IMR-90 (cell line): ENCODE measurements at regions not wholly inside any gene's neighbourhood (a gene's known extent, or its start where the extent isn't known, plus 50 kb on each side); places are given as distances from the start of the nearest gene placed in this dataset.

Experiments used
- ATAC-seq: fragments of 200-7000 bp; cut with Tn5 transposase; 2 replicates; pipeline ENCODE4 v1.9.1; 2020; ENCODE audit warnings: low read depth, mild to moderate bottlenecking, moderate library complexity
- BruUV-seq: library from RNA; stranded (reverse); fragments of 400-500 nt; replicated peaks from 2 replicates; lab custom pipeline; 2021; lab: Mats Ljungman, UMichigan
- CTCF ChIA-PET: fragments of 300-600 bp; formaldehyde crosslinking; extraction: SDS; loops from one replicate; lab custom pipeline; 2021; ENCODE audit warnings: antibody characterized with exemption; lab: Yijun Ruan, JAX
- POLR2A ChIA-PET: fragments of 300-600 bp; sonication (Branson Sonifier 250); formaldehyde crosslinking; loops from one replicate; lab custom pipeline; 2022; ENCODE audit warnings: antibody characterized with exemption; ENCODE audit not compliant: unreplicated experiment; lab: Charles Lee
- DNase-seq: peaks from one replicate; pipeline ENCODE4 v3.0.0; 2013
- H2AFZ ChIP-seq: replicated peaks from 2 replicates; pipeline ENCODE3; 2013; ENCODE audit warnings: low read length, mild to moderate bottlenecking; ENCODE audit not compliant: poor library complexity
- H2AK5ac ChIP-seq: 2 replicates; pipeline ENCODE4 v1.6.1; 2013; ENCODE audit warnings: low read depth, low read length, inconsistent platforms
- H2AK9ac ChIP-seq: replicated peaks from 2 replicates; pipeline ENCODE3; 2013; ENCODE audit warnings: mild to moderate bottlenecking, low read depth, low read length, moderate library complexity; ENCODE audit not compliant: poor library complexity
- H2BK120ac ChIP-seq: 2 replicates; pipeline ENCODE4 v1.6.1; 2013; ENCODE audit warnings: low read depth, low read length, inconsistent platforms
- H2BK15ac ChIP-seq: 3 replicates; pipeline ENCODE4 v1.6.1; 2013; ENCODE audit warnings: low read depth, low read length, inconsistent platforms
- H2BK20ac ChIP-seq: 2 replicates; pipeline ENCODE4 v1.6.1; 2013; ENCODE audit warnings: low read depth, mild to moderate bottlenecking, inconsistent platforms, low read length, moderate library complexity
- H2BK5ac ChIP-seq: 2 replicates; pipeline ENCODE4 v1.6.1; 2013; ENCODE audit warnings: mild to moderate bottlenecking, low read depth, low read length, inconsistent platforms; ENCODE audit not compliant: poor library complexity, severe bottlenecking
- H3K14ac ChIP-seq: replicated peaks from 2 replicates; pipeline ENCODE4 v1.6.1; 2013; ENCODE audit warnings: low read depth, low read length, inconsistent platforms
- H3K18ac ChIP-seq: 2 replicates; pipeline ENCODE4 v1.6.1; 2013; ENCODE audit warnings: low read depth, low read length, control low read depth
- H3K23ac ChIP-seq: 2 replicates; pipeline ENCODE4 v1.6.1; 2013; ENCODE audit warnings: low read depth, low read length, inconsistent platforms
- H3K27ac ChIP-seq: 2 replicates; pipeline ENCODE4 v1.5.1; 2013; ENCODE audit warnings: mild to moderate bottlenecking, control low read depth, low read length; ENCODE audit not compliant: insufficient read depth
- H3K27me3 ChIP-seq: 2 replicates; pipeline ENCODE4 v1.6.1; 2013; ENCODE audit warnings: low read length; ENCODE audit not compliant: control insufficient read depth, insufficient read depth
- H3K36me3 ChIP-seq: 2 replicates; pipeline ENCODE4 v1.6.1; 2013; ENCODE audit warnings: low read length, mixed read lengths; ENCODE audit not compliant: control insufficient read depth, insufficient read depth
- H3K4ac ChIP-seq: 2 replicates; pipeline ENCODE4 v1.6.1; 2013; ENCODE audit warnings: low read depth, low read length, inconsistent platforms
- H3K4me1 ChIP-seq: 2 replicates; pipeline ENCODE4 v1.6.1; 2013; ENCODE audit warnings: low read length, mixed read lengths; ENCODE audit not compliant: control insufficient read depth, insufficient read depth
- H3K4me2 ChIP-seq: 2 replicates; pipeline ENCODE4 v1.6.1; 2013; ENCODE audit warnings: low read depth, mild to moderate bottlenecking, control low read depth, low read length, moderate library complexity
- H3K4me3 ChIP-seq: 2 replicates; pipeline ENCODE4 v1.5.1; 2013; ENCODE audit warnings: low read depth, mild to moderate bottlenecking, control low read depth, low read length, moderate library complexity; ENCODE audit not compliant: insufficient read depth
- H3K56ac ChIP-seq: 2 replicates; pipeline ENCODE4 v1.6.1; 2013; ENCODE audit warnings: low read length, inconsistent platforms; ENCODE audit not compliant: insufficient read depth; ENCODE audit errors: extremely low read depth
- H3K79me1 ChIP-seq, 2 experiments: 2 replicates each; pipeline ENCODE4 v1.6.1; 2013; ENCODE audit warnings: low read length in 2 of 2, inconsistent platforms in 1 of 2, low read depth in 1 of 2
- H3K9ac ChIP-seq: 2 replicates; pipeline ENCODE4 v1.6.1; 2013; ENCODE audit warnings: low read depth, low read length, control low read depth
- H3K9me1 ChIP-seq: 2 replicates; pipeline ENCODE4 v1.6.1; 2013; ENCODE audit warnings: low read length, inconsistent platforms; ENCODE audit not compliant: insufficient read depth
- H3K9me3 ChIP-seq: 2 replicates; pipeline ENCODE4 v1.6.1; 2013; ENCODE audit warnings: low read length; ENCODE audit not compliant: control insufficient read depth, insufficient read depth
- H4K20me1 ChIP-seq: 2 replicates; pipeline ENCODE4 v1.6.1; 2013; ENCODE audit warnings: low read length, inconsistent platforms; ENCODE audit not compliant: insufficient read depth
- H4K5ac ChIP-seq: 2 replicates; pipeline ENCODE4 v1.6.1; 2013; ENCODE audit warnings: mild to moderate bottlenecking, low read depth, low read length, control low read depth
- H4K8ac ChIP-seq, 2 experiments: 2 replicates each; pipeline ENCODE4 v1.6.1; 2013; ENCODE audit warnings: low read depth in 2 of 2, low read length in 2 of 2, control low read depth in 1 of 2, inconsistent platforms in 1 of 2
- H4K91ac ChIP-seq: 2 replicates; pipeline ENCODE4 v1.6.1; 2013; ENCODE audit warnings: low read depth, low read length, inconsistent platforms; ENCODE audit not compliant: insufficient read depth
- NFE2L2 ChIP-seq: fragments of 150-350 bp; IDR thresholded peaks from 2 replicates; pipeline ENCODE4 v1.6.1; 2016; ENCODE audit warnings: low read depth, mild to moderate bottlenecking, low read length
- WGBS, 2 experiments: methylation state at CpG; one replicate each; pipeline versions ENCODE4 v1.1.5 to v1.1.7; 2013; ENCODE audit warnings: missing lambda C conversion rate in 2 of 2; ENCODE audit not compliant: insufficient read length in 1 of 2; ENCODE audit errors: extremely low coverage in 2 of 2; 5-methylcytosine and 5-hydroxymethylcytosine counted together
- dilution Hi-C: fragments of 300-500 bp; cut with HindIII; formaldehyde crosslinking; loops from one replicate; pipeline ENCODE4 v1.14.3; 2018; ENCODE audit warnings: low sequenced_read_pairs; ENCODE audit not compliant: unreplicated experiment
- in situ Hi-C: fragments of 300-500 bp; cut with MboI; formaldehyde crosslinking; loops from 3 replicates; pipeline ENCODE4 v1.14.3; 2019; ENCODE audit warnings: low sequenced_read_pairs, inconsistent platforms, mixed read lengths
- intact Hi-C: fragments of 100-400 bp; cut with micrococcal nuclease; formaldehyde crosslinking; loops from 2 replicates; pipeline ENCODE4 v1.10.0; 2022

- POLR2A ChIA-PET, result no interaction called here
- no TSS peak for BruUV-seq
- Histone ChIP-seq H3K9me1 (no peaks in the 10 kb centered on the region), H3K4ac (no peak overlapping the region), H3K27ac (no peak overlapping the region), H3K4me3 (no peak overlapping the region), H3K9ac (no peak overlapping the region), H3K4me2 (no peak overlapping the region), H3K9me3 (peaks cover 3% of the 10 kb centered on the region), H4K20me1 (no peaks in the 10 kb centered on the region), H2AFZ (no peak overlapping the region), H2BK5ac (no peak overlapping the region), H2BK120ac (no peak overlapping the region), H3K56ac (no peak overlapping the region), H3K23ac (no peak overlapping the region), H3K27me3 (no peaks in the 10 kb centered on the region), H2BK15ac (no peak overlapping the region), H3K14ac (no peak overlapping the region), H2AK9ac (no peak overlapping the region), H4K5ac (no peak overlapping the region), H3K36me3 (no peaks in the 10 kb centered on the region), H3K79me1 (no peaks in the 10 kb centered on the region), H4K8ac (no peak overlapping the region), H2BK20ac (no peak overlapping the region), H3K4me1 (no peaks in the 10 kb centered on the region), H2AK5ac (no peak overlapping the region), H3K18ac (no peak overlapping the region), H4K91ac (no peak overlapping the region)
- TF ChIP-seq NFE2L2, result no peak
- intact Hi-C loops, result no loop called here
- dilution Hi-C loops, result no loop called here
- in situ Hi-C loops, result no loop called here
- ATAC-seq (no peak), DNase-seq (no peak)
- CTCF ChIA-PET, result no interaction called here
- WGBS, 2 experiments, result no CpG with 5 or more reads among the region's 2 CpGs
These were observed 1337.2 kb upstream of the CELF4 start for GRCh38 chr18:38902796-38903195.
